Endothelial cell (in vitro differentiated cells): ENCODE measurements at regions not wholly inside any gene's neighbourhood (a gene's known extent, or its start where the extent isn't known, plus 50 kb on each side); places are given as distances from the start of the nearest gene placed in this dataset.

ENCODE experiments used
- DNase-seq: peaks from one replicate; pipeline ENCODE4 v3.0.0; 2021; ENCODE audit warnings: low spot score
- H3K27ac Mint-ChIP-seq: one replicate; pipeline ENCODE4 v1.8.0; 2021; ENCODE audit warnings: mixed read lengths, inconsistent platforms; ENCODE audit not compliant: unreplicated experiment
- H3K27me3 Mint-ChIP-seq: one replicate; pipeline ENCODE4 v1.8.0; 2021; ENCODE audit warnings: mild to moderate bottlenecking, moderate library complexity, mixed read lengths, inconsistent platforms; ENCODE audit not compliant: unreplicated experiment
- H3K36me3 Mint-ChIP-seq: one replicate; pipeline ENCODE4 v1.8.0; 2021; ENCODE audit warnings: mild to moderate bottlenecking, low read depth, mixed read lengths, inconsistent platforms; ENCODE audit not compliant: unreplicated experiment
- H3K4me1 Mint-ChIP-seq: one replicate; pipeline ENCODE4 v1.8.0; 2021; ENCODE audit warnings: mild to moderate bottlenecking, mixed read lengths, inconsistent platforms; ENCODE audit not compliant: unreplicated experiment
- H3K4me3 Mint-ChIP-seq: one replicate; pipeline ENCODE4 v1.8.0; 2021; ENCODE audit warnings: mild to moderate bottlenecking, mixed read lengths, inconsistent platforms; ENCODE audit not compliant: unreplicated experiment
- H3K9me3 Mint-ChIP-seq: one replicate; pipeline ENCODE4 v1.8.0; 2021; ENCODE audit warnings: mixed read lengths, inconsistent platforms; ENCODE audit not compliant: unreplicated experiment
- TF ChIP-seq, protein P1 (sequence below): fragments of 200-600 bp; sonication (generic); IDR thresholded peaks from one replicate; pipeline ENCODE4 v1.5.0; 2021; ENCODE audit warnings: antibody characterized with exemption; ENCODE audit not compliant: unreplicated experiment

DNA sequence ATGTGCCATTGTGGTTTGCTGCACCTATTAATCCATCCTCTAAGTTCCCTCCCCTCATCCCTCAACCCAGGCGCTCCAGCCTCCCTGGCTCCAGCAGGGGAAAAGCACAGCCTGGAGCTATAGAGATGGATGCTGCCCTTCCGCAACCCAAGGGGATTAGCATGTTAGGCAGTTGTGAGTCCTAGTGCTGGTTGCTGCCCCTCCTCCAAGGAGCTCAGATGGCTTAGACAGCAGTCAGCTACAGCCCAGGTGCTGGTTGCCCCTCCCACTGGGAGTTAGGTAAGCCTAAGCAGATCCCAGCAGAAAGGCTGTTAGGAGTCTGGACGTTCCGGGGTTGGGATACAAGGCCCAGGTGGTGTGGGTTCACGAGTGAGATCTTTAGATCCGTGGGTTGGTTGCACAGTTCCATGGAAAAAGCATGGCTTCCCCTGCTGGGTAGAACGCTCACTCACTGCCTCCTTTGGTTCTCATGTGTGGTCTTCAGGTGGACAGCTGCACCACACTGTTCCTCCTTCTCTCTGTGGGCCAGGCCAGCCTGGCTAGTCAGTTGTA lies 446.1 kb downstream of the ZNF804A start:
- Mint-ChIP-seq H3K27ac (no peak overlapping the region), H3K4me1 (no peaks in the 10 kb centered on the region), H3K36me3 (no peaks in the 10 kb centered on the region), H3K9me3 (no peaks in the 10 kb centered on the region), H3K4me3 (no peak overlapping the region), H3K27me3 (no peaks in the 10 kb centered on the region)
- no peak for DNase-seq
- TF ChIP-seq, protein P1, sequence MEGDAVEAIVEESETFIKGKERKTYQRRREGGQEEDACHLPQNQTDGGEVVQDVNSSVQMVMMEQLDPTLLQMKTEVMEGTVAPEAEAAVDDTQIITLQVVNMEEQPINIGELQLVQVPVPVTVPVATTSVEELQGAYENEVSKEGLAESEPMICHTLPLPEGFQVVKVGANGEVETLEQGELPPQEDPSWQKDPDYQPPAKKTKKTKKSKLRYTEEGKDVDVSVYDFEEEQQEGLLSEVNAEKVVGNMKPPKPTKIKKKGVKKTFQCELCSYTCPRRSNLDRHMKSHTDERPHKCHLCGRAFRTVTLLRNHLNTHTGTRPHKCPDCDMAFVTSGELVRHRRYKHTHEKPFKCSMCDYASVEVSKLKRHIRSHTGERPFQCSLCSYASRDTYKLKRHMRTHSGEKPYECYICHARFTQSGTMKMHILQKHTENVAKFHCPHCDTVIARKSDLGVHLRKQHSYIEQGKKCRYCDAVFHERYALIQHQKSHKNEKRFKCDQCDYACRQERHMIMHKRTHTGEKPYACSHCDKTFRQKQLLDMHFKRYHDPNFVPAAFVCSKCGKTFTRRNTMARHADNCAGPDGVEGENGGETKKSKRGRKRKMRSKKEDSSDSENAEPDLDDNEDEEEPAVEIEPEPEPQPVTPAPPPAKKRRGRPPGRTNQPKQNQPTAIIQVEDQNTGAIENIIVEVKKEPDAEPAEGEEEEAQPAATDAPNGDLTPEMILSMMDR = no peak

DNA sequence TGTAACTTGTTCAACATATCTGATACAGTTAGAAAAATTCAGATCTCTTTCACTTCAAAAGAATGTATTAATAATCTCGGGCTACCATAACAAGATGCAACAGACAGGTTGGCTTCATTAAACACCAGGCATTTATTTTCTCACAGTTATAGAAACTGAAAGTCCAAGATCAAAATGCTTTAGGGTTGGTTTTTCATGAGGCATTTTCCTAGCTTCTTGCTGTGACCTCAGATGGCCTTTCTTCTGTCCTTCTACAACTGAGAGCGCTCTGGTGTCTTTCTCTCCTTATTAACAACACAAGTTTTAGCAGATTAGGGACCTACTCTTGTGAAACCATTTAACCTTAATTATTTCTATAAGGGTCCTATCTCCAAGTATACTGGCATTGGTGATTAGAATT lies 452.5 kb downstream of the ZNF804A start:
- Mint-ChIP-seq H3K9me3 (no peaks in the 10 kb centered on the region), H3K4me1 (no peaks in the 10 kb centered on the region), H3K27ac (no peak overlapping the region), H3K4me3 (no peak overlapping the region), H3K27me3 (no peaks in the 10 kb centered on the region), H3K36me3 (no peaks in the 10 kb centered on the region)
- DNase-seq = no peak
- TF ChIP-seq, protein P1 = no peak

DNA sequence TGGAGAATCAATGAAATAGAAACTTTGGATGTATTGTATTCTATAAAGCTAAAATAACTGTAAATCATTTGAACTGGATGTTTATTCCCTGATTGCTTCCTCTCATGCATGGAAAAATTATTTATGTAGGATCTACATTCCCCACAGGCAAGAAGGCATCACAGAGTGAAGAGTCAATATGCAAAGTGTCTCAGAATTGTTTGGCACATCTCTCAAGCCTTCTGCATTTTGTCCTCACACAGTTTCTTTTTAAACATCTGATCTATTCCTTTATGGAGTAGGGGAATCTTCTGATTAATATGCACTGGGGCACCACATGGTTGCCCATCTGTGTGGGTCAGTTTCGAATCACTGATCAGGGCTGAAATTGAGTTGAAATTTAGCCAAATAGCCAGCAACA lies 465.4 kb downstream of the ZNF804A start:
- Mint-ChIP-seq H3K36me3 (no peaks in the 10 kb centered on the region), H3K4me3 (no peak overlapping the region), H3K27ac (no peak overlapping the region), H3K9me3 (no peaks in the 10 kb centered on the region), H3K4me1 (no peaks in the 10 kb centered on the region), H3K27me3 (no peaks in the 10 kb centered on the region)
- DNase-seq = no peak
- TF ChIP-seq, protein P1 = no peak

DNA sequence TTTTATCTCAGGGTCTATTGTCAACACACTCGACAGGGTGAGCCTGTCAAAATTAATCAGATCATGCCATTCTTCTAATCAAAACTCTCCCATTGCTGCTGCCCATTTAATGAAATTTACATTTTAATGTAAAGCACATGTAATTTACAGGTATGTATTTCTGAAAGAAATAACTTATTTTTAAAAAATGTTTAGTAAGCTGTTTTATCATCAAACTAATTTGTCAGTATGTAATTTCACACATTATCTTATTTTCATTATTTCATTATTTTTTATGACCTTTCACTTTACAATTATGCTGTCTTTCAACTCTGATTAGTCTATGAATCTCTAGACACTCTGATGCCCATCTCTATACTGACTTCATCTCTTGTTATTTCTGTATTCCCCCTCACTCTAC lies 467.8 kb downstream of the ZNF804A start:
- TF ChIP-seq, protein P1 = no peak
- Mint-ChIP-seq H3K27me3 (no peaks in the 10 kb centered on the region), H3K9me3 (no peaks in the 10 kb centered on the region), H3K36me3 (no peaks in the 10 kb centered on the region), H3K4me1 (no peaks in the 10 kb centered on the region), H3K27ac (no peak overlapping the region), H3K4me3 (no peak overlapping the region)
- DNase-seq = no peak

DNA sequence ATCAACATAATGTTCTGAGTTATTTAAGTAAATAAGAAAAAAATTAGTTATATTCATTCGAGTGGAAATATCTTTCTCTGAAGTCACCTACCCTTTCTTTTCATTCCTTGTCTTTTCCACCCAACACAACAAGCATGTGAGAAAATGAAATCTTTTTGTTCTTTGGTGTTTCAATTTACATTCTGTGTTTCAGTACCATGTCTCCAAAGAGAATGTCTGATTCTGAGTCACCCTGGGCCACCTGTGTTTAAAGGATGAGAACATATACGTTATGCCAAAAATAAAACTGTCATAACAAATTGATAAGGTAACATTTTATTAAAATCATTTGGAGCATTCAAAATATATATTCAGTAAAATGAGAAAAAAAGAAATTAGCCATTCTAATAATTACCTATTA lies 470.8 kb downstream of the ZNF804A start:
- H3K4me1 Mint-ChIP-seq = no peaks in the 10 kb centered on the region
- TF ChIP-seq, protein P1 = no peak
- DNase-seq = no peak
- H3K27ac Mint-ChIP-seq = no peak overlapping the region
- no peaks in the 10 kb centered on the region for H3K9me3 Mint-ChIP-seq
- no peaks in the 10 kb centered on the region for H3K36me3 Mint-ChIP-seq
- H3K27me3 Mint-ChIP-seq = no peaks in the 10 kb centered on the region
- no peak overlapping the region for H3K4me3 Mint-ChIP-seq
